Neuronal stem cell (in vitro differentiated cells): ENCODE measurements at regions not wholly inside any gene's neighbourhood (a gene's known extent, or its start where the extent isn't known, plus 50 kb on each side); places are given as distances from the start of the nearest gene placed in this dataset.

Source experiments
- DNase-seq: peaks from one replicate; pipeline ENCODE4 v3.0.0-alpha.2; 2013; ENCODE audit warnings: low spot score
- H2AFZ ChIP-seq: one replicate; pipeline ENCODE4 v1.6.1; 2013; ENCODE audit warnings: mild to moderate bottlenecking, low read length, inconsistent platforms
- H2AK5ac ChIP-seq: 2 replicates; pipeline ENCODE4 v1.6.1; 2013; ENCODE audit warnings: low read depth, mild to moderate bottlenecking, inconsistent platforms, low read length, moderate library complexity, mixed read lengths
- H2BK120ac ChIP-seq: 2 replicates; pipeline ENCODE4 v1.6.1; 2013; ENCODE audit warnings: low read depth, mild to moderate bottlenecking, inconsistent platforms, low read length, moderate library complexity, mixed read lengths
- H2BK12ac ChIP-seq: one replicate; pipeline ENCODE4 v1.6.1; 2013; ENCODE audit warnings: low read length, inconsistent platforms
- H2BK15ac ChIP-seq: 2 replicates; pipeline ENCODE4 v1.6.1; 2013; ENCODE audit warnings: mild to moderate bottlenecking, low read length, inconsistent platforms, mixed read lengths
- H2BK5ac ChIP-seq: one replicate; pipeline ENCODE4 v1.6.1; 2013; ENCODE audit warnings: inconsistent platforms, mild to moderate bottlenecking, low read length, moderate library complexity
- H3K14ac ChIP-seq: one replicate; pipeline ENCODE4 v1.6.1; 2013; ENCODE audit warnings: low read length, inconsistent platforms
- H3K18ac ChIP-seq: 2 replicates; pipeline ENCODE4 v1.6.1; 2013; ENCODE audit warnings: low read length, inconsistent platforms
- H3K23ac ChIP-seq: 2 replicates; pipeline ENCODE4 v1.6.1; 2013; ENCODE audit warnings: low read depth, mild to moderate bottlenecking, mixed read lengths, low read length, inconsistent platforms; ENCODE audit not compliant: poor library complexity
- H3K27ac ChIP-seq: replicated peaks from 3 replicates; pipeline ENCODE4 v1.5.1; 2013; ENCODE audit warnings: low read length, inconsistent platforms
- H3K27me3 ChIP-seq, 3 experiments: 2 replicates each; pipeline ENCODE4 v1.6.1; 2013; ENCODE audit warnings: low read length in 3 of 3, mild to moderate bottlenecking in 2 of 3, inconsistent platforms in 1 of 3, low read depth in 1 of 3, mixed read lengths in 1 of 3, moderate library complexity in 1 of 3; ENCODE audit not compliant: control insufficient read depth in 3 of 3, insufficient read depth in 3 of 3
- H3K36me3 ChIP-seq, 2 donors: replicated peaks in 1 of 2; 2 replicates each; pipeline ENCODE4 v1.6.1; 2013; ENCODE audit warnings: low read length in 2 of 2; ENCODE audit not compliant: control insufficient read depth in 2 of 2, insufficient read depth in 2 of 2
- H3K4ac ChIP-seq: 2 replicates; pipeline ENCODE4 v1.6.1; 2013; ENCODE audit warnings: inconsistent platforms, mild to moderate bottlenecking, low read length, moderate library complexity
- H3K4me1 ChIP-seq, 2 donors: 1 replicate in 1 of 2; 2 replicates in 1 of 2; pipeline ENCODE4 v1.6.1; 2013; ENCODE audit warnings: low read length in 2 of 2, low read depth in 1 of 2; ENCODE audit not compliant: control insufficient read depth in 2 of 2, insufficient read depth in 1 of 2
- H3K4me2 ChIP-seq: one replicate; pipeline ENCODE4 v1.6.1; 2013; ENCODE audit warnings: mild to moderate bottlenecking, low read length, inconsistent platforms; ENCODE audit not compliant: insufficient read depth, poor library complexity, severe bottlenecking
- H3K4me3 ChIP-seq, 2 donors: 2 replicates each; pipeline ENCODE4 v1.5.1; 2013; ENCODE audit warnings: low read length in 2 of 2, mild to moderate bottlenecking in 2 of 2, inconsistent platforms in 1 of 2, moderate library complexity in 1 of 2
- H3K79me1 ChIP-seq: one replicate; pipeline ENCODE4 v1.6.1; 2013; ENCODE audit warnings: low read depth, mild to moderate bottlenecking, inconsistent platforms, low read length, moderate library complexity
- H3K9ac ChIP-seq: one replicate; pipeline ENCODE4 v1.6.1; 2013; ENCODE audit warnings: mild to moderate bottlenecking, low read depth, low read length, inconsistent platforms; ENCODE audit not compliant: poor library complexity
- H3K9me3 ChIP-seq, 2 donors: replicated peaks in 1 of 2; 2 replicates each; pipeline versions ENCODE3 to v1.6.1; 2013; ENCODE audit warnings: low read length in 2 of 2, mild to moderate bottlenecking in 2 of 2, inconsistent platforms in 1 of 2, low read depth in 1 of 2, mixed read lengths in 1 of 2, moderate library complexity in 1 of 2; ENCODE audit not compliant: control insufficient read depth in 2 of 2, insufficient read depth in 1 of 2
- H4K8ac ChIP-seq: one replicate; pipeline ENCODE4 v1.6.1; 2013; ENCODE audit warnings: low read depth, mild to moderate bottlenecking, inconsistent platforms, low read length, moderate library complexity
- H4K91ac ChIP-seq: one replicate; pipeline ENCODE4 v1.6.1; 2013; ENCODE audit warnings: low read length, low read depth, mild to moderate bottlenecking, inconsistent platforms; ENCODE audit not compliant: poor library complexity
- WGBS, 2 donors: extraction: QIAGEN DNeasy Blood & Tissue Kit; methylation state at CpG; one replicate each; pipeline ENCODE4 v1.1.7; 2013; ENCODE audit warnings: missing lambda C conversion rate in 2 of 2, mixed read lengths in 1 of 2; ENCODE audit not compliant: insufficient read length in 2 of 2, insufficient replicate concordance in 1 of 2; ENCODE audit errors: extremely low coverage in 2 of 2; 5-methylcytosine and 5-hydroxymethylcytosine counted together

GRCh38 chr12:34395056-34396005, 373.0 kb downstream of the ALG10 start:
- WGBS, 2 donors: no CpG with 5 or more reads among the region's 28 CpGs
- no peak for DNase-seq
- H2BK12ac ChIP-seq: no peak overlapping the region

GRCh38 chr12:34396006-34396860, 373.9 kb downstream of the ALG10 start:
- H3K14ac ChIP-seq: peak overlapping the region; percentile 38
- H2BK15ac ChIP-seq: no peak overlapping the region
- H4K91ac ChIP-seq: no peak overlapping the region
- no peak overlapping the region for H3K9ac ChIP-seq
- no peak overlapping the region for H2BK5ac ChIP-seq
- no peak overlapping the region for H3K4me2 ChIP-seq
- no peaks in the 10 kb centered on the region for H3K27me3 ChIP-seq
- peaks cover 2% of the 10 kb centered on the region for H3K79me1 ChIP-seq
- H2AFZ ChIP-seq: no peak overlapping the region
- no peak overlapping the region for H2BK120ac ChIP-seq
- H3K36me3 ChIP-seq: no peaks in the 10 kb centered on the region
- H3K4me1 ChIP-seq: no peaks in the 10 kb centered on the region
- H3K4ac ChIP-seq: no peak overlapping the region
- no peak overlapping the region for H2AK5ac ChIP-seq
- no peak for DNase-seq
- no peak overlapping the region for H3K27ac ChIP-seq
- H3K23ac ChIP-seq: no peak overlapping the region
- no CpG with 5 or more reads among the region's 27 CpGs for WGBS, 2 donors
- no peak overlapping the region for H3K18ac ChIP-seq
- no peak overlapping the region for H4K8ac ChIP-seq
- peaks cover 0 to 92% of the 10 kb centered on the region in 2 donors for H3K9me3 ChIP-seq
- H2BK12ac ChIP-seq: no peak overlapping the region
- H3K4me3 ChIP-seq: no peak overlapping the region

More at GRCh38 chr12:34395056-34396005, 373.0 kb downstream of the ALG10 start:
- H3K79me1 ChIP-seq: peaks cover 5% of the 10 kb centered on the region
- no peak overlapping the region for H2AFZ ChIP-seq
- no peaks in the 10 kb centered on the region for H3K27me3 ChIP-seq
- no peaks in the 10 kb centered on the region for H3K4me1 ChIP-seq
- H3K23ac ChIP-seq: no peak overlapping the region
- no peak overlapping the region for H3K27ac ChIP-seq
- H2BK120ac ChIP-seq: no peak overlapping the region
- no peak overlapping the region for H3K4ac ChIP-seq
- H2BK5ac ChIP-seq: no peak overlapping the region
- no peak overlapping the region for H2BK15ac ChIP-seq
- H3K9me3 ChIP-seq: peaks cover 0 to 94% of the 10 kb centered on the region in 2 donors
- no peak overlapping the region for H4K8ac ChIP-seq
- no peak overlapping the region for H3K9ac ChIP-seq
- no peak overlapping the region for H3K18ac ChIP-seq
- no peak overlapping the region for H3K4me2 ChIP-seq
- no peak overlapping the region for H4K91ac ChIP-seq
- no peak overlapping the region for H3K4me3 ChIP-seq
- H2AK5ac ChIP-seq: no peak overlapping the region
- H3K14ac ChIP-seq: no peak overlapping the region
- H3K36me3 ChIP-seq: no peaks in the 10 kb centered on the region

GRCh38 chr12:34396861-34397590, 374.7 kb downstream of the ALG10 start:
- H4K91ac ChIP-seq: no peak overlapping the region
- no peak overlapping the region for H3K14ac ChIP-seq
- H3K9me3 ChIP-seq: peaks cover 0 to 91% of the 10 kb centered on the region in 2 donors
- no peak overlapping the region for H2AFZ ChIP-seq
- WGBS, 2 donors: no CpG with 5 or more reads among the region's 20 CpGs
- peaks cover 2% of the 10 kb centered on the region for H3K79me1 ChIP-seq
- H3K9ac ChIP-seq: no peak overlapping the region
- H4K8ac ChIP-seq: no peak overlapping the region
- no peak overlapping the region for H2BK5ac ChIP-seq
- H3K4me3 ChIP-seq: no peak overlapping the region
- no peak overlapping the region for H2BK15ac ChIP-seq
- H2BK120ac ChIP-seq: no peak overlapping the region
- no peak overlapping the region for H3K4me2 ChIP-seq
- no peak overlapping the region for H2BK12ac ChIP-seq
- no peaks in the 10 kb centered on the region for H3K4me1 ChIP-seq
- no peaks in the 10 kb centered on the region for H3K36me3 ChIP-seq
- H2AK5ac ChIP-seq: no peak overlapping the region
- H3K23ac ChIP-seq: no peak overlapping the region
- DNase-seq: no peak
- H3K27me3 ChIP-seq: no peaks in the 10 kb centered on the region
- no peak overlapping the region for H3K27ac ChIP-seq
- H3K4ac ChIP-seq: no peak overlapping the region
- no peak overlapping the region for H3K18ac ChIP-seq
